ENCODE measurements at regions not wholly inside any gene's neighbourhood (a gene's known extent, or its start where the extent isn't known, plus 50 kb on each side); places are given as distances from the start of the nearest gene placed in this dataset.

DNA sequence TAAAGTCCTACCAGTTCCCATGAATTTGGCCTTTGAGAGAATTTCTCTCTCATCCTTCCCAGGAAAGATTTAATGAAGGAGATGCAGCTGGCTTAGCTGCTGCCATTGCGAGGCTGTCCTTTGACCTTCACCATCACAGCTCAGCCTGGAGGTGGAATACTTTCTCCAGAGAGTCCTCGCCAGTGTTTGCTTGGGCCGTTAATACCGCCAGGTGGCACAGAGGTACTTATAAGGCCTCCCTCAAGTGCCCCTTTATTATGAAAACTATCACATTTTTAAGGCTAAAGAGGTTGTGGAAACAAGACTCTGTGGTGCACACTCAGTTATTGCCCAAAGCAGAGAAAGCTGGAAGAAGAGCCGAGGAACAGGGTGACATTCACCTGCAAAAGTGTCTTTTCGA lies 330.6 kb downstream of the CCSER2 start:
- Histone ChIP-seq H3K36me3 (ENCODE audit: control insufficient read depth, insufficient read depth, low read length) (no peaks in the 10 kb centered on the region), H3K27me3 (replicated peaks; ENCODE audit: control insufficient read depth, insufficient read depth, low read length) (no peaks in the 10 kb centered on the region), H3K4me1 (no peaks in the 10 kb centered on the region), H3K9me3 (no peaks in the 10 kb centered on the region), H3K4me3 (ENCODE audit: low read depth, low read length) (no peak overlapping the region)
- no TSS peak for BruUV-seq (replicated peaks)
- no peak overlapping the region for H3K4me3 Mint-ChIP-seq (ENCODE audit: unreplicated experiment)
- no peak for DNase-seq
- H3K36me3 Mint-ChIP-seq (ENCODE audit: insufficient read depth, unreplicated experiment), result no peaks in the 10 kb centered on the region
- intact Hi-C loops (cut with micrococcal nuclease; ENCODE audit: unreplicated experiment), result no loop called here
- no peaks in the 10 kb centered on the region for H3K4me1 Mint-ChIP-seq (ENCODE audit: low read depth, unreplicated experiment)
- TF ChIP-seq CTCF (IDR thresholded peaks at IDR 0.05; ENCODE audit: insufficient read depth in 1 of 2, low read depth in 1 of 2, low read length in 1 of 2, severe bottlenecking in 1 of 2, unreplicated experiment in 1 of 2), result no peak
- no peaks in the 10 kb centered on the region for H3K27me3 Mint-ChIP-seq (ENCODE audit: insufficient read depth, unreplicated experiment)
- H3K27ac Mint-ChIP-seq (ENCODE audit: unreplicated experiment), result no peak overlapping the region
- H3K9me3 Mint-ChIP-seq (ENCODE audit: unreplicated experiment), result no peaks in the 10 kb centered on the region
- POLR2A ChIA-PET, result no interaction called here
- CTCF ChIA-PET, result interaction anchor here (2.4 kb wide), 1 partner anchor 46 kb away, joined by 8 read pairs; no protein-coding TSS in a partner anchor

- no peaks in the 10 kb centered on the region for H3K9me3 ChIP-seq
- no peaks in the 10 kb centered on the region for H3K4me1 ChIP-seq
- TF ChIP-seq CTCF (IDR thresholded peaks at IDR 0.05; ENCODE audit: insufficient read depth in 1 of 2, low read depth in 1 of 2, low read length in 1 of 2, severe bottlenecking in 1 of 2, unreplicated experiment in 1 of 2), result no peak
- Mint-ChIP-seq H3K4me1 (ENCODE audit: low read depth, unreplicated experiment) (no peaks in the 10 kb centered on the region), H3K36me3 (ENCODE audit: insufficient read depth, unreplicated experiment) (no peaks in the 10 kb centered on the region), H3K27me3 (ENCODE audit: insufficient read depth, unreplicated experiment) (no peaks in the 10 kb centered on the region), H3K4me3 (ENCODE audit: unreplicated experiment) (no peak overlapping the region), H3K27ac (ENCODE audit: unreplicated experiment) (no peak overlapping the region), H3K9me3 (ENCODE audit: unreplicated experiment) (no peaks in the 10 kb centered on the region)
- intact Hi-C loops (cut with micrococcal nuclease; ENCODE audit: unreplicated experiment), result no loop called here
- POLR2A ChIA-PET, result no interaction called here
- H3K4me3 ChIP-seq (ENCODE audit: low read depth, low read length), result no peak overlapping the region
- DNase-seq, result no peak
- CTCF ChIA-PET, result no interaction called here
- H3K36me3 ChIP-seq (ENCODE audit: control insufficient read depth, insufficient read depth, low read length), result no peaks in the 10 kb centered on the region
- no TSS peak for BruUV-seq (replicated peaks)
- no peaks in the 10 kb centered on the region for H3K27me3 ChIP-seq (replicated peaks; ENCODE audit: control insufficient read depth, insufficient read depth, low read length)
These were observed 331.4 kb downstream of the CCSER2 start for GRCh38 chr10:84659497-84660439.

GRCh38 chr10:84660450-84661159 lies 332.2 kb downstream of the CCSER2 start:
- intact Hi-C loops (cut with micrococcal nuclease; ENCODE audit: unreplicated experiment), result no loop called here
- H3K4me1 Mint-ChIP-seq (ENCODE audit: low read depth, unreplicated experiment), result no peaks in the 10 kb centered on the region
- Histone ChIP-seq H3K4me1 (no peaks in the 10 kb centered on the region), H3K36me3 (ENCODE audit: control insufficient read depth, insufficient read depth, low read length) (no peaks in the 10 kb centered on the region), H3K27me3 (replicated peaks; ENCODE audit: control insufficient read depth, insufficient read depth, low read length) (no peaks in the 10 kb centered on the region), H3K4me3 (ENCODE audit: low read depth, low read length) (no peak overlapping the region), H3K9me3 (no peaks in the 10 kb centered on the region)
- CTCF ChIA-PET, result no interaction called here
- H3K27ac Mint-ChIP-seq (ENCODE audit: unreplicated experiment), result no peak overlapping the region
- no peaks in the 10 kb centered on the region for H3K27me3 Mint-ChIP-seq (ENCODE audit: insufficient read depth, unreplicated experiment)
- TF ChIP-seq CTCF (IDR thresholded peaks at IDR 0.05; ENCODE audit: insufficient read depth in 1 of 2, low read depth in 1 of 2, low read length in 1 of 2, severe bottlenecking in 1 of 2, unreplicated experiment in 1 of 2), result no peak
- no TSS peak for BruUV-seq (replicated peaks)
- POLR2A ChIA-PET, result no interaction called here
- no peak for DNase-seq
- no peaks in the 10 kb centered on the region for H3K36me3 Mint-ChIP-seq (ENCODE audit: insufficient read depth, unreplicated experiment)
- H3K4me3 Mint-ChIP-seq (ENCODE audit: unreplicated experiment), result no peak overlapping the region
- H3K9me3 Mint-ChIP-seq (ENCODE audit: unreplicated experiment), result no peaks in the 10 kb centered on the region

Measured in Caco-2 (cell line).